Stimulated activated CD8-positive, alpha-beta memory T cell treated with anti-CD3 and anti-CD28 coated beads, Interleukin-4, amount 100 ng/mL, for 1 hour (primary cell): ENCODE measurements at regions not wholly inside any gene's neighbourhood (a gene's known extent, or its start where the extent isn't known, plus 50 kb on each side); places are given as distances from the start of the nearest gene placed in this dataset.

Experiments
- DNase-seq, 2 donors: peaks; one replicate each; pipeline ENCODE4 v3.0.0-alpha.2; 2020; ENCODE audit warnings: low read depth in 2 of 2, low spot score in 1 of 2

DNA sequence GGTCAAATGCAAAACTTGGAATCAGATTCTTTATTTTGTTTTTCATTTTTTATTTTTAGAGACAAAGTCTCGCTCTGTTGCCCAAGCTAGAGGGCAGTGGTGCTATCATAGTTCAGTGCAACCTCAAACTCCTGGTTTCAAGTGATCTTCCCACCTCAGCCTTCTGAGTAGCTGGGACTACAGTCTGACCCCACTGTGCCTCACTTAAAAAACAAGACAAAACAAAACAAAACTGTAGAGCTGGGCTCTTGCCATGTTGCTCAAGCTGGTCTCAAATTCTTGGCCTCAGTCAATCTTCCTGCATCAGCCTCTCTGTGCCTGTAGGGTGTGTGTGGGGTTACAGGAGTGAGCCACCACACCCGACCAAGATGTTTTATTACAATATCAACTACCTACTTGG lies 396.0 kb upstream of the USP24 start:
- no peak for DNase-seq

DNA sequence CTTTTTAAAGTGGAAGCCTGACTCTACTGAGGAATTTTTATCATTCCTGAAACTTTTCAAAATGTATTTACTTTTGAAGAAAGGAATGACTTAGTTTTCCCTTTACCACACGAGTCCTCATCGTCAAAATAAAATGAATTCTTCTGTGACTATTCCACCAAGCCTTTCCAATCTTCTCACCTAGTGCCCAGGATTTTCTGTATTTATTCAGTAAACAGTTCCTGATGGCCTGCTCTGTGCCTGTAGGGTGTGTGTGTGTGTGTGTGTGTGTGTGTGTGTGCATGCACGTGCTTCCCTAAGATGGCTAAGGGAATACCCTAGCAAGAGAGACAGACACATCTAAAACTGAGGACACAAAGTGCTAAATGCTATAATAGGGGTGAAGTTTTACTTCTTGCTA lies 395.0 kb upstream of the USP24 start:
- DNase-seq, result no peak

DNA sequence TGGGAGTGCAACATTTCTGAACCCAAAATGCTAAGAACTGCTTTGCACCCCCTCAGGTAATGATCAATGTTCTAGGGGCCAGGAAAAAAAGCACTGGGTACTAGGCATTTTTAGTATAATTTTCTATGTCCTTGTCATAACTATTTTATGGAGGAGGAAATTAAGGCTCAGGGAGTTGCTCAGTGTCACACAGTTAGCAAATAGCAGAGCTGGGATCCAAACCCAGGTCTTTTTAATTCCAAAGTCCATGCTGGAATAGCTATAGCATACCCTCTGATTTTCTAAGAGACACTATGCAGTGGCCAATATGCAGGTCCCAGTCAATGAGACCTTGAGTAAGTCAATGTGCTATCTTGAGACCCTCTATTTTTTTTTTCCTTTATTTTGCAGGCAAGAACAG lies 394.5 kb upstream of the USP24 start:
- no peak for DNase-seq

DNA sequence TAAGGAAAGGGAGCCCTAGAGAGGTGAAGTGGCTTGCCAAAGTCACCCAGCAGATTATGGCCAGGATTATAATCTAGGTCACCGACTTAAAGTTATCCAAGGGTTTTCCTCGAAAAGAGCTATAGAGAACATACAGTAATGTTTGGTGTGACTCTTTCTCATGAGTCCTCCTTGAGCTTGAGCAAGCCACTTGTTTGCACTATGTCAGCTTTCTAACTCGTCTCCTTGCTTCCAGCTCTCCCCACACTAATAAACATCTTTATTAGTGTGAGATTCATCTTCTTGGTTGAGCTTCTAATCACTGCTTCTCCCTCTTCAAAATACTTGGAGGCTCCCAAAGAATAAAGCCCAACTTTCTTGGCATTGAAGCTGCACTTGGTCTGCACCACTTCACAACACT lies 390.0 kb upstream of the USP24 start:
- DNase-seq, result no peak

DNA sequence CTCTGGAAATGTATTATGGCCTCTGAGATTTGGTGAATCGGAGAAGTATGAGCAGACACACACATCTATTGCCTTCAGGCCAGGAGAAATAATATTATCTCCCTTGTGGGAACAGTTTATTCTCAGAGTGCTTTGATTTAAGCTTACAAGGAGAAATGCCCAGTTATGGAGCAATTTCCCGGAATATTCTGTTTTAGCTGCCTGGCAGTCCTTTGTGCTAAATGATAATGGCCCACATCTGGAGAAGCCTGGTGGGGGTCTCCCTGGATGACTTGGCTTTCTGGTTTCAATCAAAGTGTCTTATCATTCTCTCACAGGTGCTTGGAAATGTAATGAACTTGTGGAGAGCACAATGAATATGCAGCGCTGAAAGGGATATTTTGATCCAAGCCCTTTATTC lies 389.6 kb upstream of the USP24 start:
- DNase-seq, result no peak

DNA sequence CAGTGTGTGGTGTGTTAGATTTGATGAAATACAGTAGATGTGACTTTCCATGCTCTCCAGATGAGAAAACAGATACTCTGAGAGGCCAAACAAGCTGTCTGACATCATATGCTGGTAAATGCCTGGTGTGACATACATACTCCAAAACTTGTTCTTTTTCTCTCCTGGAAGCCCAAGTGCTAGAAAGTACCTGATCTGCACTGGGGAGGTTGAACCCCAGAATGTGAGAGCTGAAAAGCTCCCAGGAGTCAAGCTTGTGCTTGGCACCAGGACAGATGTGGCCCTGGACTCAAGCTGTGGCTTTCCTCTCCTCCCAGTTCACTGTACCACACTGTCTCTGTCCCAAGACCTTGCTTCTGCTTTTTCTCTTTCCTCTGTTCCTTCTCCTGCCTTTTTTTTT lies 389.0 kb upstream of the USP24 start:
- no peak for DNase-seq

DNA sequence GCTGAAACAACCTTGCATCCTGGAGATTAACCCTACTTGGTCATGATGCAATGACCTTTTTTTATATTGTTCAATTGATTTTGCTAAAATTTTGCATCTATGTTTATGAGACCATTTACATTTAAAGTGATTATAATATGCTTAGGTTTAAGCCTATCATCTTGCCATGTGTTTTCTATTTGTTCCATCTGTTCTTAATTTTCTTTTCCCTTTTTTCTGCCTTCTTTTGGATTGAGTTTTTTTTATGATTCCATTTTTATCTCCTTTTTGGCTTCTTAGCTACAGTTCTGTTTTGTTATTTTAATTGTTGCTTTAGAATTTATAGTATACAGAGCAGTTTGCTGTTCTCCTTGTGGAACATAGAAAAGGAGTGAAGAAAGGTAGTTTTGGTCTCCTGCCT lies 385.1 kb upstream of the USP24 start:
- no peak for DNase-seq

DNA sequence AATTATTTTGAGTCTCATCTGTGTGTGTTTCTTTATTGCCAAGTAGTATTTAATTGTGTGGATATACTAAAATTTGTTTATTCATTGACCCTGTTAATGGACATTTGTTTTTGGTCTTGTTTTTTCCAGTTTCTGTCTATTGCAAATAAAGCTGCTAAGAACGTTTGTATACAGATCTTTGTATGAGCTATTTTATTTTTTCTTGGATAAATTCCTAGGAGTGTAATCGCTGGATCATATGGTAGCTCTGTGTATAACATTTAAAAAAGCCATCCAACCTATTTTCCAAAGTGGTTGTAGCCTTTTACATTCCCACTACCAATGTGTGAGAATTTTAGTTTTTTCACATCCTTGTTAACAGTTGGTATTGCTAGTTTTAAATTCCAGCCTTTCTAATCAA lies 382.7 kb upstream of the USP24 start:
- DNase-seq, result no peak

DNA sequence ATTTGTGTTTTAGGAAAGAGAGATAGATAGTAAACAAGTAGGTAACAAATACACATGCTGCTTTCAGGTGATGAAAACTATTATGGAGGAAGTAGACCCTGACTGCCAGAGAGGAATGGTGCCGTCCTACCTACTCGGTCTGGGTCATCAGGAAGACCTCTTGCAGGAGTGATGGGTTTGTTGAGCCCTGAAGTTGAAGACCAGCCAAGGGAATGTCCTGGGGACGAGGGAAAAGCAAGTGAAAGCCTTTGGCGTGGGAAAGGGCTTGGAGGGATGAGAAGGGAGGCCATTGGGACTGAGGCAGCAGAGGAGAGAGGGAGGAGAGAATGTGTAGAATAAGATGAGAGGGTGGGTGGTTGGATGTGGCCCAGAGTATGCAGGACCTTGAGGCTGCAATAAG lies 379.5 kb upstream of the USP24 start:
- no peak for DNase-seq

DNA sequence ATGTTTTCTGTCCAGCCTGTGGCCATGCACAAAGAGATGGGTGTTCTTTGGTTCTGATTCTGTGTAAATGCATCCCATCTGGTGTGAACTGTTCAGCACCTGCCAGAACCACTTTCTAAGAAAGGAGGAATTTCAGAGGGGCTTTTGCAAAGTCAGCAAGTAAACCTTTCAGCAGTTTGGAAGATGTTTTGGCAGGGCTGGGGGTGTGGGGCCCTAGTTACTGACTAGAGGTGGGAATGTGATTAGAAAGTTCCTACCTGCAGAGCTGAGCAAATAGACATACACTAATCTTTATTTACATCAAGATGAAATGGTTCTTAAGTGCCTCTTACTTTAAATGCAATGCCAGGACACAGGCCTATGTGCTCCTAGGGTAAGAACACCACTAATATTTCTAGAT lies 378.1 kb upstream of the USP24 start:
- no peak for DNase-seq

DNA sequence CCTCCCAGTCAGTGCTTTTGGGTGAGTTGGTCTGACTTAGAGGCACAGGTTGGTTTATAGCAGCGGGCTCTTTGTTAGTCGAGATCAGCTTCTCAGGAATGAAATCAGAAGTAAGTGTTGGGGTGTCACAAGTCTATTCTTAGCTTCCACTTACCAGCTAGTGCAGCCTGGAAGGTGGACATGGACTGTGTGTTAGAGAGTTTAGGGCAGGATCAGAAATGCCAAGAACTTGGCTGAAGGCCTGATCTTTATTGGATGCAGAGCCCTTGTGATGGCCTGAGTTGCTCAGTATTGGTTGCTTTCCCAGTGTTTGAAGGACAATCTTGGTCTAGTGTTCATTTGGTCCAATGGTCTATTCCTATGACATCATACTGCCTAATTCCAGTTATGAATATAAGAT lies 377.0 kb upstream of the USP24 start:
- DNase-seq, result no peak

DNA sequence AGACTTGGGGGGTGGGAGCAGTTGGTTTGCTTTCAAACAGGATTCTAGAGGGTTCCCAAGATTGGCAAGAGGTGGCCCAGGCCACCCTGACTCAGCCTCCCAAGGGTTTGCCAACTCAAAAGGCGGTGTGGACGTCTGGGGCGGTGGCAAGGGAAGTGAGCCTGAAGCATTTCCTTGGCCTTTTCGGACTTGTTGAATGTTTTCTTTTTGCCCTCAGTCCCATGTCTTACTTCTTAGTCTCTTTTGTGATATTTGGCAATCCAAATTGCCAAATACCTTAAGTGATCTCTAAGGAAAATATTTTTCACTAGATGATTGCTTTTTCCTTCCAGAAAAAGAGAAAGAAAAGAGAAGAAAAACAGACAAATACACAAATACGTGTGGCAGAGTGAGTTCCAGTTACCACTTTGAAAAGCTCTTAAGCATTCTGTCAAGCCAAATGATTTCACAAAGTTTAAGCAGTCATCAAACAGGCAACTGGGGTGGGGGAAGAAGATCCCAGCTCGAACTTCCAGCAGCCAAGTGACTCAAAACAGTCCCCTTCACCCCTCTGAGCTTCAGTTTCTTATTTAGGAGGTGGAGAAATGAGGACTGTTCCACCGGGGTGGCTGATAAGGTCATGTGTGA lies 374.6 kb upstream of the USP24 start:
- no peak for DNase-seq

DNA sequence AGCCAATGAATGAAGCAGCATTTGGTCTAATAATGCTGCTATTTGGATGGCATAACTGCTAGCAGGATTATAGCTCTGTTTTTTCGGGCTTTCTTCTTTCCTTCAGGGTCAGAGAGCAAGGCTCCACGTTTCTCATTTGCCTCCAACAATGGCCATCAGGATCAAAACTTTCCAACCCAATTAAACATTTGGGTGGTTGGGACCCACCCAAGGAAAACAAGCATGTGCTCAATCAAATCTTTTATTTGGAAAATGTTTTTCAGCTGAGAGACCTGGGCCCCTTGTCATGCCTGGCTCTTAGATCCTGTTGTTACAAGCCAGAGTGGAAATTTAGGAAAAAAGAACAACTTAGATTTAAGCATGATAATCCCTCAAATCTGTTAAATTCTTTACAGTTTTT lies 373.1 kb upstream of the USP24 start:
- DNase-seq, result no peak

DNA sequence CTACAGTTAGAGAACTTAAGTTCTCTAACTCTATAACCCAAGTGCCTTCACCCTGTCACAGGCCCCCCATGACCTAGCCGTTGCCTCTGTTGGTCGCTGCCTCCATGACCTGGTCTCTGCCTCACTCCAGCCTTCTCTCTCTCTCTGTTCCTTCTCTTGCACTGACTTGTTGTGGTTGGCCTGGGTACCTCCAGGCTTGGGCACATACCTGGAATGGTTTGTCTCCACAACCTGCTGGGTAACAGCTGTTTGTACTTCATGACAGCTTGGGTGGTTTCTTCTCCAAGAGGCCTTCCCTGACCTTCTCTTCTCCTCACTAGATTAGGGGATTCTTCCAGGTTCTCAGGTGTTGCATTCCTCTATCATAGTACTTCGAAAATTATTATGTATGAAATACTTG lies 371.6 kb upstream of the USP24 start:
- no peak for DNase-seq

DNA sequence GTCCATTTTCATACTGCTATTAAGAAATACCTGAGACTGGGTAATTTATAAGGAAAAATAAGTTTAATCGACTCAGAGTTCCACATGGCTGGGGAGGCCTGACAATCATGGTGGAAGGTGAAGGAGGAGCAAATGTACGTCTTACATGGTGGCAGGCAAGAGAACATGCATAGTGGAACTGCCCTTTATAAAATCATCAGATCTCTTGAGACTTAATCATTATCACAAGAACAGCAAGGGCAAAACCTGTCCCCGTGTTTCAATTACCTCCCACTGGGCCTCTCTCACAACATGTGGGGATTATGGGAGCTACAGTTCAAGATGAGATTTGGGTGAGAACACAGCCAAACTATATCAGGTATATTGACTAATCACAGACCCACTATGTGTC lies 370.2 kb upstream of the USP24 start:
- DNase-seq, result no peak

DNA sequence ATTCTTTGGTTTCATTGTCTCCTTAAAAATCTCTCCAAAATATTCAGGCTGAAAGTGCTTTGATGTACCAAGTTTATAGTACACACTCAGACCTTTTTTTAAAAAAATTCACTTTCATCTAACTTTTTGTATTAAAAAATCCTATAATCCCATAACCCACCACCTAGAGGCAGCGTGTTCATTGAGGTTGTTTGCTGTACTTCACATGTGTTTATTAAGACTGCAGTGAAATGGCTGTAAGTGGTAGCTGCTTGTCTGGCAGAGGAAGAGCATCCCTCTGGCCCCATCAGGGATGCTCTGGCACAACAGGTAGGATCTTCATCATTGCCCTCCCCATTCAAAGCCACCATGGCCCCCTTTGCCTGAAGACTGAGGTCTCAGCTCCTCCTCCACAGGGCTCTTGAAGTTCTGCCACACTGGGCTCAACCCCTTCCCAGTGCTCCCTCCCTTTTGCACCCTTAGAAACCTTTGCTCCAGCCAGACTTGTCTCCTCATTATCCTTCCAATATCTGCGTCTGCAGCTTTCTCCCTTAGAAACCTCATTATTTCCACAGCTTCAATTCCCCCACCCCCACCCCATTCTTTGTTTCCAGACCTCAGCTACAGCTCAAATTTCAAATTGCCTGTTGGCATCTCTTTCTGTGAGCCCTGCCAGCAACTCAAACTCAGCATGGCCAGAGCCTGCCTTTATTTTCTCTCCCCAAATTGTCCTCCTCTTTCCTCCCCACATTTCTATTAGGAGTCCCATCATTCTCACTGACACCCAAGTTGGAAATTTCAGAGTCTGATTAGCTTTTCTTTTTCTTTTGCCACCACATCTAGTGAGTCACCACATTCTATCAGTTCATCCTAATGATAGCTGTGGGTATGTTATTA lies 369.6 kb upstream of the USP24 start:
- no peak for DNase-seq

DNA sequence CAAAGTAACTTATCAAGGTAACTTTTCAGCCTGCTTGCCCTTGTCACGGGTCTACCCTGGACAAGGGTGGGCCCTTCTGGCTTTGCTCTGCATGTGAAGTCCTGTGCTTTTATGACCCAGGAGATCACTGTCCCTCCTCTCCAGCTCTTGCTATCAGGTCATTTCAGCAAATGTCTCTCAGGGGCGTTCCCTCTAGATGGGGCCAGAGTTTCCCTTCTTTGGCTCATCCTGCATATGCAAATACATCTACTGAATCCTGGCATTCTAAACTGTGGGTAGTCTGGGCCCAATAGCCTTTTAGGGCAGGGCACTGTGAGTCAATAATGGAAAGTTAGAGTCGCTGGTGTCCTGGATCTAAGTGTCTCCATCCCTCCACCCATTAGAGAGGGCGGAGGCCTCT lies 366.9 kb upstream of the USP24 start:
- no peak for DNase-seq

DNA sequence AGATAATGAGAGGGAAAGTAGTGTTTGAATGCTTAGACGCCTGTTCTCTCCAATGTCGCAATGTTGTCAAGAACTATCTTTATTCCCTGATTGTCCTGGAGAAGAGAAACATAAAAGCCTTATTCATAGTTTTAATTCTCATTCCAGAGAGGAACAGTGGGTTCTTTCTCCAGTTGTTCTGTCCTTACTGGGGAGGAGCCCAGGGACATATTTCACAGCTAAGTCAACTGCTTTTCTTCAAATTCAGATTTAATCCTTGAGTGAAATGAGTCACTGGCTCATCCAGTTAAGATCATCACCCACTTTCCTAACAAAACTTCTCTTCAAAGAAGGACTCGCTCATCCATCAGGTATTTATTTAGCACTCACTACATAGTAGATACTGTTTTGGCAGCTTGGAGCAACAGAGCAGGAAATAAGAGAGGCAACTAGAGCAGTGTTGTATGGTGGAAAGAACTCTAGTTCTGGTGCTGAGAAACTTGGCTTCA lies 365.7 kb upstream of the USP24 start:
- DNase-seq, result no peak

DNA sequence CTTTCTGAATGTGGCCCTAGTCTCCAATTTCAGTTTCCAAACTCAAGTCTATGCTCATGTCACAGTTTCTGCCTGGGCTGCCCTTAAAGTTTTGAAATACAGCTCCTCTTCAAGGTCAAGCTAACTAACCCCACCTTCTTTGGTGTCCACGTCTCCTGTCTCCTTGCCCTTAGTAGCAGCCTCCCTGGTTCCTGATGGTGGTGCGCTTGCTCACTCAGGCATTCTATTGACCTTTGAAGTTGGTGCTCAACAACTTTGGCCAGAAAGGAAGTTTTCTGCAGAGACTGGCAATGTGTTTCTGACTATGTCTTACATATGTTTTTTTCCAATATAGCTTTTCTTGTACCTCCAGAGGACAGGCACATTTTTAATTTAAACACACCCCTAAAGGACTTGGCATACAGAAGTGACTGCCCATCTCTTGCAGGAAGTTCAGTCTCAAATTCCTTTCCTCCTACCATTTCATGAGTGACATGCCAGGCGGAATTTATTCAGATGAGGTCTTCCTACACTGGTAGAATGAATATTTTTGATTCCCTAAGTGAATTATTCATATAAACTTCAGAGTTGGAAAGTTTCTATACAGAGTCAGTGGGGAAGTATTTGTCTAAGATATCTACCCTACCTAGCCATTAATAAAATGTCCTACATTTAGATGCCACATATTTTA lies 364.3 kb upstream of the USP24 start:
- no peak for DNase-seq

DNA sequence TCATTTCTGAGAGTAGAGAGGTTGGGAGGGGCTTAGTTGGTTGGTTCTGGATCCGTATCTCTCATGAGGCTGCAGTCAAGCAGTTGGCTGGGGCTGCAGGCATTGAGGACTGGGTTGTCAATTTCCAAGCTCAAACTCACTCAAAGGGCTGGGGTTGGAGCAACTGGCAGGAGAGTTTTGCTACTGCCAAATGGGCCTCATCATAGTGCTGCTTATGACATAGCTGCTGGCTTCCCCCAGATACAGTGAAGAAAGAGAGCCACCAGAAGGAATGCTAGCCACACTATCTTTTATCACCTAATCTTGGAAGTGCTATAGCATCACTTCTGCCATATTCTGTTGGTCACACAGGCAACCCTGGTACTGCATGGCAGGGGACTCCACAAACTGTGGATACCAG lies 363.5 kb upstream of the USP24 start:
- no peak for DNase-seq

DNA sequence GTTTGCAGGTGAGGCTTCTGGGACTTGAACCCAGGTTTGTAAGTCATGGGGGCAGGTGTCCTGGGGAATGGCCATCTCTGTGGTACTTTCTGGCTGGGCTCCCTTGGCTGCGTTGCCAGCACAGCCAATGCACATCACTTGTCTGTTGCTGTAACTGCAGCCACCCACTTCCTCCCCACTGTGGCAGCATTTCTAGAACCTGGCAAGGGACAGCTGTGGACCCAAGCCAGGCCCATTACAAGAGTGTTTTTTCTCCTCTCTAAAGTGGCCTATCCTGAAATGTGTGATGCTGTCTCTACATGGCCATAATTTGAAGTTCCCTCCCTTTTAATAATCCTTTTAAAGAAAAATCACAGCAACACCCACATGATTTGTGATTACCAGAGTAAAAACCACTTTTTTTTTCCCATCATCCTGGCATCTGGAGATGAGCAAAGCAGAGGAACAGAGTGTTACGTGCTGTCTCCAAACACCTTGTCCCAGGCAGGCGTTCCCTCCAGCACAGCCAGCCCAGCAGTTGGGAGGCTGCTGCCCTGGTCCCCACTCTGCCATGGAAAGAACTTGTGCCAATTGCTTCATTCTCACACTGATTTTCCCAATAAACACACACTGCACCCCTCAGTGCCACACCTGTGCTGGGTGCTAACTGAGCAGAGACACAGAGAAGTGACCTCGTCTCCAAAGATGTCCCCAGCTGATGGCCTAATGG lies 360.6 kb upstream of the USP24 start:
- no peak for DNase-seq
